CD14-positive monocyte (primary cell): ENCODE measurements at regions not wholly inside any gene's neighbourhood (a gene's known extent, or its start where the extent isn't known, plus 50 kb on each side); places are given as distances from the start of the nearest gene placed in this dataset.

ENCODE experiments used
- DNase-seq, 3 donors: peaks; one replicate each; pipeline ENCODE4 v3.0.0-alpha.2; 2011 to 2022
- H2AFZ ChIP-seq: 2 replicates; pipeline ENCODE4 v1.6.0; 2012; ENCODE audit warnings: mild to moderate bottlenecking, low read depth, low read length, inconsistent platforms; ENCODE audit not compliant: insufficient read depth, poor library complexity, severe bottlenecking
- H3K27ac ChIP-seq, 2 donors: 1 replicate in 1 of 2; 2 replicates in 1 of 2; pipeline ENCODE4 v1.5.1; 2012 to 2013; ENCODE audit warnings: low read length in 2 of 2, control low read depth in 1 of 2, inconsistent platforms in 1 of 2, low read depth in 1 of 2, mild to moderate bottlenecking in 1 of 2
- H3K27me3 ChIP-seq, 2 donors: one replicate each; pipeline versions ENCODE4 v1.6.0 to v1.6.1; 2011 to 2013; ENCODE audit warnings: low read length in 2 of 2; ENCODE audit not compliant: control insufficient read depth in 2 of 2, insufficient read depth in 2 of 2
- H3K36me3 ChIP-seq, 2 donors: replicated peaks in 1 of 2; 1 replicate in 1 of 2; 2 replicates in 1 of 2; pipeline versions ENCODE4 v1.5.1 to v1.6.1; 2012 to 2013; ENCODE audit warnings: low read length in 2 of 2, control low read depth in 1 of 2, inconsistent platforms in 1 of 2, mild to moderate bottlenecking in 1 of 2; ENCODE audit not compliant: insufficient read depth in 2 of 2, control insufficient read depth in 1 of 2
- H3K4me1 ChIP-seq, 2 donors: 1 replicate in 1 of 2; 2 replicates in 1 of 2; pipeline versions ENCODE4 v1.5.1 to v1.6.1; 2012 to 2013; ENCODE audit warnings: low read length in 2 of 2, control low read depth in 1 of 2, inconsistent platforms in 1 of 2, mild to moderate bottlenecking in 1 of 2, moderate library complexity in 1 of 2; ENCODE audit not compliant: insufficient read depth in 2 of 2, control insufficient read depth in 1 of 2
- H3K4me2 ChIP-seq: replicated peaks from 2 replicates; pipeline ENCODE3; 2012; ENCODE audit warnings: low read length, moderate library complexity, mild to moderate bottlenecking; ENCODE audit not compliant: poor library complexity, severe bottlenecking; ENCODE audit errors: extremely low read depth
- H3K4me3 ChIP-seq, 3 experiments: fragments of 200-600 bp in 1 of 3; sonication (generic) in 1 of 3; replicated peaks in 1 of 3; 1 replicate in 2 of 3; 2 replicates in 1 of 3; pipeline ENCODE4 v1.5.1; 2011 to 2013; ENCODE audit warnings: low read length in 3 of 3, mild to moderate bottlenecking in 3 of 3, control low read depth in 2 of 3, low read depth in 2 of 3, inconsistent platforms in 1 of 3, moderate library complexity in 1 of 3
- H3K79me2 ChIP-seq: 2 replicates; pipeline ENCODE4 v1.6.0; 2012; ENCODE audit warnings: mild to moderate bottlenecking, control low read depth, inconsistent platforms, low read length, moderate library complexity; ENCODE audit not compliant: insufficient read depth
- H3K9ac ChIP-seq: 2 replicates; pipeline ENCODE4 v1.6.0; 2017; ENCODE audit warnings: low read length, mild to moderate bottlenecking; ENCODE audit not compliant: insufficient read depth, poor library complexity, severe bottlenecking
- H3K9me3 ChIP-seq, 2 donors: replicated peaks in 1 of 2; 1 replicate in 1 of 2; 2 replicates in 1 of 2; pipeline versions ENCODE4 v1.5.1 to v1.6.1; 2012 to 2013; ENCODE audit warnings: low read length in 2 of 2, control low read depth in 1 of 2; ENCODE audit not compliant: control insufficient read depth in 1 of 2, insufficient read depth in 1 of 2
- H4K20me1 ChIP-seq: 2 replicates; pipeline ENCODE4 v1.6.0; 2012; ENCODE audit warnings: mild to moderate bottlenecking, low read length, control low read depth, moderate library complexity; ENCODE audit not compliant: insufficient read depth
- H3K27ac Mint-ChIP-seq, 7 donors: one replicate each; pipeline ENCODE4 v1.8.0; 2020; ENCODE audit warnings: mild to moderate bottlenecking in 7 of 7, mixed read lengths in 7 of 7, moderate library complexity in 6 of 7, inconsistent platforms in 2 of 7
- H3K27me3 Mint-ChIP-seq, 3 donors: one replicate each; pipeline ENCODE4 v1.8.0; 2021 to 2022; ENCODE audit warnings: low read depth in 3 of 3, mild to moderate bottlenecking in 3 of 3, mixed read lengths in 3 of 3, moderate library complexity in 3 of 3, inconsistent platforms in 1 of 3
- H3K36me3 Mint-ChIP-seq, 2 donors: one replicate each; pipeline ENCODE4 v1.8.0; 2020; ENCODE audit warnings: mixed read lengths in 2 of 2, inconsistent platforms in 1 of 2, mild to moderate bottlenecking in 1 of 2
- H3K4me1 Mint-ChIP-seq: one replicate; pipeline ENCODE4 v1.8.0; 2020; ENCODE audit warnings: mild to moderate bottlenecking, mixed read lengths
- H3K4me3 Mint-ChIP-seq, 2 donors: one replicate each; pipeline ENCODE4 v1.8.0; 2020; ENCODE audit warnings: mild to moderate bottlenecking in 2 of 2, mixed read lengths in 2 of 2, moderate library complexity in 1 of 2
- H3K9me3 Mint-ChIP-seq, 7 donors: one replicate each; pipeline ENCODE4 v1.8.0; 2020 to 2022; ENCODE audit warnings: mixed read lengths in 7 of 7, mild to moderate bottlenecking in 6 of 7, moderate library complexity in 6 of 7, inconsistent platforms in 2 of 7
- WGBS: methylation state at CpG from one replicate; pipeline ENCODE4 v1.1.5; 2013; ENCODE audit warnings: missing lambda C conversion rate; ENCODE audit not compliant: insufficient coverage; 5-methylcytosine and 5-hydroxymethylcytosine counted together
- intact Hi-C, 2 donors: fragments of 100-400 bp; cut with micrococcal nuclease; formaldehyde crosslinking; loops; one replicate each; pipeline versions ENCODE4 v1.15.0 to v1.15.1; 2023
- TF ChIP-seq, protein P1 (sequence below): fragments of 200-600 bp; IDR thresholded peaks from one replicate; pipeline ENCODE4 v1.8.0; 2022; ENCODE audit warnings: antibody characterized with exemption, mild to moderate bottlenecking

DNA sequence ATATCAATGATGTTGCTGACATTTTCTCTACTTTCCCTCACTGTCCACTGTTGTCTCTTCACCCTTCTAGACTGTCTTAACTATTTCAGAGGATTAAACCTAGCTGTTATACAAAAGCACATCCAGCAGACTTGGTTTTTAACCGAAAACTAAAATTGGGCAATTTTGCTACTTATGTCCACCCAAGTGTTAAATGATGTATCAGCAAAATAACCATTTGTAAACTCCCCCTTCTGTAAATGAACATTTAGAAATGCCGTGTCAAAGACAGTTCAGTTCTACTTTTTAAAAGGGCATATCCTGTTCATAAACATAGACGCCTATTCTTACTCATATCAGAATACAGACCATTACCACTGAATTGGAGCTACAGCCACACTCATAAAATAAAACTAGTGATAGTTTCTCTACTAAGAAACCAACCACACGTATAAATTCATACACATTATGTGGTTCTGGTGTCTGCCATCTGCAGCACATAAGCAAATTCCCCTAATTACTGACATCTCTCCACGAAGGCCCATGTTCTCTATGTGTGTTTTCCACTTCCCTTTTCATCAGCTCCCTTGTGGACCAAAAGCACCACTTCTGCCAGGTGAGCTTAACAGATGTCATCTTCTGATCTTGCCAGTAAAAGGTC, 1091.8 kb downstream of the PCDH9 start:
- Histone ChIP-seq H3K36me3 (no peaks in the 10 kb centered on the region), H3K4me1 (no peaks in the 10 kb centered on the region), H3K27ac (no peak overlapping the region), H3K4me3 (no peak overlapping the region), H3K27me3 (no peaks in the 10 kb centered on the region), H3K79me2 (no peaks in the 10 kb centered on the region), H2AFZ (no peak overlapping the region), H4K20me1 (no peaks in the 10 kb centered on the region), H3K9ac (no peak overlapping the region), H3K9me3 (no peaks in the 10 kb centered on the region), H3K4me2 (no peak overlapping the region)
- WGBS, result 61% methylated on average over 3 of the region's 5 CpGs
- intact Hi-C loops, result no loop called here
- DNase-seq, result no peak
- Mint-ChIP-seq H3K4me1 (no peaks in the 10 kb centered on the region), H3K27me3 (peaks cover 0 to 1% (median 0%) of the 10 kb centered on the region in 3 donors), H3K9me3 (peaks cover 0 to 11% (median 3%) of the 10 kb centered on the region in 7 donors), H3K36me3 (no peaks in the 10 kb centered on the region), H3K27ac (no peak overlapping the region), H3K4me3 (no peak overlapping the region)
- TF ChIP-seq, protein P1, sequence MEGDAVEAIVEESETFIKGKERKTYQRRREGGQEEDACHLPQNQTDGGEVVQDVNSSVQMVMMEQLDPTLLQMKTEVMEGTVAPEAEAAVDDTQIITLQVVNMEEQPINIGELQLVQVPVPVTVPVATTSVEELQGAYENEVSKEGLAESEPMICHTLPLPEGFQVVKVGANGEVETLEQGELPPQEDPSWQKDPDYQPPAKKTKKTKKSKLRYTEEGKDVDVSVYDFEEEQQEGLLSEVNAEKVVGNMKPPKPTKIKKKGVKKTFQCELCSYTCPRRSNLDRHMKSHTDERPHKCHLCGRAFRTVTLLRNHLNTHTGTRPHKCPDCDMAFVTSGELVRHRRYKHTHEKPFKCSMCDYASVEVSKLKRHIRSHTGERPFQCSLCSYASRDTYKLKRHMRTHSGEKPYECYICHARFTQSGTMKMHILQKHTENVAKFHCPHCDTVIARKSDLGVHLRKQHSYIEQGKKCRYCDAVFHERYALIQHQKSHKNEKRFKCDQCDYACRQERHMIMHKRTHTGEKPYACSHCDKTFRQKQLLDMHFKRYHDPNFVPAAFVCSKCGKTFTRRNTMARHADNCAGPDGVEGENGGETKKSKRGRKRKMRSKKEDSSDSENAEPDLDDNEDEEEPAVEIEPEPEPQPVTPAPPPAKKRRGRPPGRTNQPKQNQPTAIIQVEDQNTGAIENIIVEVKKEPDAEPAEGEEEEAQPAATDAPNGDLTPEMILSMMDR, result no peak

DNA sequence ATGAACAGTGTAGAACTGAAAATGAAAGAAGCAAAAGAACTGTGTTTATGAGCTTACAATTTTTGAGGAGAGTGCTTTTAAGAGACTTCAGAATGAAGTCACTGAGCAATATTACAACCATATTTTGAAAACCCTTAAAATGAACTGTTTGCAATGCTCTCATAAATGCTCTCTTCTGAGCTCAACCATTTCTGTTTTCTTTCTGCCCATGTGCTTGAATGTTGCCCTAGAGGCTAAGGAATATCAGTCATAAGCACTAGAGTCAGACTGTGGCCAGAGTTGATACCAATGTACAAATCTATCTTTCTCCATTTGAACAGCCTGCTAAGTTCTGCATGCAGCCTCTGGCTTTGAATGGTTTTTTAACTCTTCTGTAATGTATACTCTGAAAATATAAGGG, 1092.8 kb downstream of the PCDH9 start:
- Histone ChIP-seq H4K20me1 (no peaks in the 10 kb centered on the region), H3K36me3 (no peaks in the 10 kb centered on the region), H3K27me3 (no peaks in the 10 kb centered on the region), H3K4me2 (no peak overlapping the region), H3K4me1 (no peaks in the 10 kb centered on the region), H3K4me3 (no peak overlapping the region), H3K79me2 (no peaks in the 10 kb centered on the region), H3K9me3 (no peaks in the 10 kb centered on the region), H3K27ac (no peak overlapping the region), H2AFZ (no peak overlapping the region), H3K9ac (no peak overlapping the region)
- Mint-ChIP-seq H3K4me1 (no peaks in the 10 kb centered on the region), H3K27me3 (peaks cover 0 to 1% (median 0%) of the 10 kb centered on the region in 3 donors), H3K27ac (no peak overlapping the region), H3K9me3 (peaks cover 0 to 5% (median 0%) of the 10 kb centered on the region in 7 donors), H3K36me3 (no peaks in the 10 kb centered on the region), H3K4me3 (no peak overlapping the region)
- TF ChIP-seq, protein P1, result no peak
- DNase-seq, result no peak
- intact Hi-C loops, result no loop called here
